Epithelial cell of esophagus (primary cell): ENCODE measurements at regions not wholly inside any gene's neighbourhood (a gene's known extent, or its start where the extent isn't known, plus 50 kb on each side); places are given as distances from the start of the nearest gene placed in this dataset.
A peak's percentile ranks its signal among the peaks of the same experiment; 100 is the strongest.

Source experiments
- DNase-seq: peaks from one replicate; pipeline ENCODE4 v3.0.0; 2010; ENCODE audit warnings: low read depth
- H3K4me3 ChIP-seq: 2 replicates; pipeline ENCODE4 v1.5.1; 2011; ENCODE audit warnings: mild to moderate bottlenecking, low read length, control low read depth
- CTCF ChIP-seq: IDR thresholded peaks from 2 replicates; pipeline ENCODE4 v1.5.1; 2011; ENCODE audit warnings: low read depth, mild to moderate bottlenecking, low read length, control low read depth, inconsistent platforms; ENCODE audit not compliant: insufficient read depth; ENCODE audit errors: missing control alignments

- no peak for DNase-seq
- no peak overlapping the region for H3K4me3 ChIP-seq
- TF ChIP-seq CTCF = no peak
Observed at GRCh38 chr5:35473589-35473988, 144.1 kb upstream of the SPEF2 start.

- TF ChIP-seq CTCF = no peak
- no peak overlapping the region for H3K4me3 ChIP-seq
- peak; percentile 32 for DNase-seq
Observed at GRCh38 chr5:35470866-35471265, 146.8 kb upstream of the SPEF2 start.

- TF ChIP-seq CTCF = no peak
- DNase-seq = no peak
Observed at GRCh38 chr5:35468811-35469210, 148.9 kb upstream of the SPEF2 start.

GRCh38 chr5:35466746-35467145, 150.9 kb upstream of the SPEF2 start:
- H3K4me3 ChIP-seq = no peak overlapping the region
- DNase-seq = no peak
- no peak for TF ChIP-seq CTCF

More at GRCh38 chr5:35468811-35469210, 148.9 kb upstream of the SPEF2 start:
- no peak overlapping the region for H3K4me3 ChIP-seq

GRCh38 chr5:35464757-35465156, 152.9 kb upstream of the SPEF2 start:
- no peak for DNase-seq
- no peak overlapping the region for H3K4me3 ChIP-seq
- TF ChIP-seq CTCF = no peak

GRCh38 chr5:35461530-35461929, 156.1 kb upstream of the SPEF2 start:
- TF ChIP-seq CTCF = no peak
- DNase-seq = no peak
- H3K4me3 ChIP-seq = no peak overlapping the region

GRCh38 chr5:35458824-35459207, 158.8 kb upstream of the SPEF2 start:
- no peak overlapping the region for H3K4me3 ChIP-seq
- DNase-seq = peak; percentile 42

More at GRCh38 chr5:35458824-35459207, 158.8 kb upstream of the SPEF2 start:
- no peak for TF ChIP-seq CTCF
